Activated T-cell treated with anti-CD3 and anti-CD28 coated beads, Interleukin-2, amount 50 U/mL, for 48 hours (primary cell): ENCODE measurements at regions not wholly inside any gene's neighbourhood (a gene's known extent, or its start where the extent isn't known, plus 50 kb on each side); places are given as distances from the start of the nearest gene placed in this dataset.
"Not testable (repeated sequence)": the region's sequence is repeated elsewhere in the genome, so short reads cannot be mapped to it uniquely, and the experiment has no call there.

ENCODE experiments used
- DNase-seq, 2 experiments: peaks; one replicate each; pipeline ENCODE4 v3.0.0-alpha.2; 2020

DNA sequence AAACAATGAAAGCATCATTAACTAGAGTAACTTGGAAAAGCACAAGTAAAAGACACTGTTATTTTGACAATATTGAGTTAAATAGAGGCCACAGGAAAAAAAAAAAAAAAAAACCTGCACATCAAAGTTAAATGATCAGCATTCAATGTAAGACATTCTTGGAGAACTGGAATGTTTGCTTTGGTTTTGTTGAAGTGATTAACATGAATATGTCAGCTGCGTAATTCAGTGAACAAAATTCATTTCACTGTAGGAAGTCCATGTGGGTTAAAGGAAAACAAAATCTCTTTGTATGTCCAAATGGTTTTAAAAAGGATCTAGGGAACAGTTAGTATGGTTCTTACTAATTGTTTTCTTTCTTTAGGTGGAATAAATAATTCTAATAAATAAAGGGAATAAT lies 252.8 kb upstream of the CNTN6 start:
- no peak for DNase-seq

DNA sequence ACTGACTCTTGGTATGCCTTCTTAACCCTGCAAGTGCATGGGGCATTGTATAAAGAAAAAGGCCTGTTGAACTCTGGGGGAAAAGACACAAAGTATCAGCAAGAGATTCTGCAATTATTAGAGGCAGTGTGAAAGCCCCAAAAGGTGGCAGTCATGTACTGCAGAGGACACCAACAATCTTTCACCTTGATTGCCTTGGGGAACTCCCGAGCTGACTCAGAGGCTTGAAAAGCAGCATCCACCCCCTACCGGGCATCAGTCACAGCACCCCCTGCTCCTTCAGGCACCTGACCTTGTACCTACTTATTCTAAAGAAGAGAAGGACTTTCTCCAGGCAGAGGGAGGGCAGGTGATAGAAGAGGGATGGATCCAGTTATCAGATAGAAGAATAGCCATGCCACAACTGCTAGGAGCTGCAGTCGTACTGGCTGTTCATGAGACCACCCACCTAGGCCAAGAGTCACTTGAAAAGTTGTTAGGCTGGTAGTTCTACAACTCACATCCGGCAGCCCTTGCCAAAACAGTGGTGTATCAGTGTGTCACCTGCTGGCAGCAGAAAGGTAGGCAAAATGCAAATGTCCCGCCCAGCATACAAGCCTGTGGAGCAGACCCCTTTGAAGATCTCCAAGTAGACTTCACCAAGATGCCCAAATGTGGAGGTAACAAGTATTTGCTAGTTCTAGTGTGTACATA lies 241.6 kb upstream of the CNTN6 start:
- DNase-seq, result no peak

DNA sequence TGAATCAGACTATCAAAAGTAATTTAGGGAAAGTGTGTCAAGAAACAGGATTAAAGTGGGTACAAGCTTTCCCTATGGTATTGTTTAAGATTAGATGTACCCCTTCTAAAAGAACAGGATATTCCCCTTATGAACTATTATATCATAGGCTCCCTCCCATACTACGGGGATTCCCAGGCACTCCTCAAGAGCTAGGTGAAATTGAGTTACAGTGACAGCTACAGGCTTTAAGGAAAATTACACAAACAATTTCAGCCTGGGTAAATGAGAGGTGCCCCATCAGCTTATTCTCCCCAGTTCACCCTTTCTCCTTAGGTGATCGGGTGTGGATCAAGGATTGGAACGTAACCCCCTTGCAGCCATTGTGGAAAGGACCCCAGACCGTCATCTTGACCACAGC lies 240.8 kb upstream of the CNTN6 start:
- DNase-seq, result no peak

DNA sequence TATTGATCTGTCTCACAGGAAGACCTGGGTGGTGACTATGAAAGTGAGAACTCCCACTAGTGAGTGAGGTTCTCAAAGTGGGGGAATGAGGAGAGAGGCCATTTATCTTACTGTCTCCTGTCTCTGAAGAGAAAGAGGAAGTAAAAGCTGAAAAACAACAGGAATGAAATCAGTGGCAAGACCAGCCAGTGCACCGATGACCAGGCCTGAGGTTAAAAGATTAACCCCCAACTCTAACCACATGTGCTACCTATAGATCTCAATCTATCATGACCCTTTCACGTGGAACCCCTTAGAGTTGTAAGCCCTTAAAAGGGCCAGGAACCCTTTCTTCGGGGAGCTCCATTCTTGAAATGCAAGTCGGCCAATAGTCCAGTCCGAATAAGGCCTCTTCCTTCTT lies 239.3 kb upstream of the CNTN6 start:
- DNase-seq, result no peak

DNA sequence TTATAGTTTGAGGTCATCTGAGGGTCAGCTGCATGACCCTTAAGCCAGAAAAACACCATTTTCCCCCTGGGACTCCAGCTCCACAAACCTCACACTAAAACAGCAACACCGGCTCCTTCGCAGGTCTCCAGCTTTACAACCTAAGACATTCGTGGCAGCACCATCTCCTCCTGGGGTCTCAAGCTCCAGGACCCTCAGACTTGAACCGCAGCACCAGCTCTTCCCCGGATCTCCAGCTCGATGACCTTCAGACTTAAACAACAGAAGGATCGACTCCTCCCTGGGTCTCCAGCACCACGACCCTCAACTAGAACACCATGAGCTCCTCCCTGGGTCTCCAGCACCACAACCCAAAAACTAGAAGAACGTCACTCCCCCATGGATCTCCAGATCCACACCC lies 233.7 kb upstream of the CNTN6 start:
- no peak for DNase-seq

DNA sequence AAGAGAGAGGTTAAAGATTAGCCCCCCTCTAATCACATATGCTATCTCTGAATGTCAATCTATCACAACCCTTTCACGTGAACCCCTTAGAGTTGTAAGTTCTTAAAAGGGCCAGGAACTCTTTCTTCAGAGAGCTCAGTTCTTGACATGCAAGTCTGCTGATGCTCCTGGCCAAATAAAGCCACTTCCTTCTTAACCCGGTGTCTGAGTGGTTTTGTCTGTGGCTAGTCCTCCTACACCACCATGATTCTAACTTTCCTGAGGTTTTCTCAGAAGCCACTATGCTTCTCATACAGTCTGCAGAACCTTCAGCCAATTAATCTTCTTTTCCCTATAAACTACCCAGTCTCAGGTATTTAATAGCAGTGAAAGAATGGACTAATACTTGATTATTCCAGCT lies 231.1 kb upstream of the CNTN6 start:
- no peak for DNase-seq

DNA sequence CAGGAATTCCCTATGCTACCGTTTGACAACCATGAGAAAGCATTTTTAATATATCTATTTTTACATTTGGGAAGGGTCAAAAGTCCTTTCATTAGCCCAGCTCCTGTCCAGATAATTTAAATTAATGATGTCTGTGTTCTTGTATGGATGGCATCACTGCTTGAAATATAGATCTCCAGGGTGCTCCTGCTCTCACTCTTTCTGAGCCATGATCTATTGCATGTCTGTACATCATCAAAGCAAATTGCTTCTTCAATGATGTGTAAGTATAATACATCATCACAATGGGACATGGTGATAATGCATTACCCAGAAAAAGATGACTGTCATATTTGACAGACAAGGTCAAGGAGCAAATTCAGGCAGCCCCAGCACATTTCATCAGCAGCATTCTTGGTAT lies 223.6 kb upstream of the CNTN6 start:
- DNase-seq, result no peak

DNA sequence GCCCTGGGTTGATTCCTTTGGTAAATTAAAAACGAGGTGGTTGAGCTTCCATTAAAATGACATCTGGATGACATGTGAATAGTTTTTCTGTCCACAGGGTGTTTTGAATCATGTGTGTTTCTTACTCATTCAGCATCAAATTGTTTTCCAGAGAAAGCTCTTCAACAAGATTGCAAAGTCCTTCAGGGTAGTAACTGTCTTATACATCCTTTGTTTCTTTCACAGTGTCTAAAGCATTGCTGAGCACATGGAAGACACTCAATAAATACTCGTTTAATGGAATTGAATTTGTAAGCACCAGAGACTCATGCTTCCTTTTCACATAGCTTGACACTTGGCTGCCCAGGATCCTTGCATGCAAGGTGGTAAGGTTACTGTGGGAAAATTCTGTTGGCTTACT lies 223.1 kb upstream of the CNTN6 start:
- no peak for DNase-seq

DNA sequence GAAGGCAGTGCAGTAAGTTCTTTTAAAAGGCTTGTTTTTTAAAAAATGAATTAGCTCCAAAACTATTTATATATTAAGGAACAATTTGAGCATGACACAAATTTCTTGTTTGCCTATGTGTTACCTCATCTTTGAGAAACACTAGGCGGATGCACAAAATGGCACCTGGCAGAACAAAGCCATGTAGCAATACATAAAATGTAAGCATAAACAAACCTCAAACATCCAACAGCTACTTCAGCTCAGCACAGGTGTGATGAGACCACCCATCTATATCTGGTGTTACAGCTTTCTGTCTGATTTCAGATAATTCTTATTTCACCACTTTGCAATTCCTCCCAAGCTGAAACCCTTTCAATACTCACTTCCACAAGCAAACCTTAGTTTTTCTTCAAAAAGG lies 221.2 kb upstream of the CNTN6 start:
- no peak for DNase-seq

DNA sequence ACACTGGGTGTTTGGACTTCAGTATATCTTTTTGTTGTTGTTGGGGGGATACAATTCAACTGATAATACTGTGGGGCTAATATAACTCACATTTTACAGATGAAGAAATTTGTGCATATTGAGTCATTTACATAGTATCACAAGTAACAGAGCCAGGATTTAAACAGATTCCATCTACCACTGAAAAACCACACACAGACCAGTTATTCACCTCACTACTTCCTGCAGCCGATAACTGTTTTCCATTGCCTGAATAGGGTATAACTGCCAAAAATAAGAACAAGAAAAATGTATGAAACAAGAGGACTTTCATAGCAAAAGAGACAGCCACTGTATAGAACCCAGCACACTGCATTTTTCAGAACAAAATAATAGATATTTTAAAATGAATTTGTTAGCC lies 215.8 kb upstream of the CNTN6 start:
- DNase-seq, result no peak

DNA sequence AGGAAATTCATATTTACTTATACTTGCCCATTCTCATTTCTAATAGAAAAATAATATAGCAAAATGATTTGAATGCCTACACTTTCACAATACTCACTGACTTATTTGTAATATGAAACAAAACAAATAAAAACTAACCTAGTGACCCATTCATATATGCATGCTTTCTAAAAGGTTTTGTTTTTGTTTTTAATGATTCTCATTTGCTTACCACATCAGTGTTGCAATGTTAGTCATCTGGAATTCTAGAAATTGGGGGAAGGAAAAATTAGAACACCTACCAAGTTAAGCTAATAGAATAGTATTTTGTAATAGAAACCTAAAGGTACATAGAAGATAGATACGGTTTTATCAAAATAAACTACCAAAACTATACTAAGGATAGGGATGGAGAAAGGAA lies 214.1 kb upstream of the CNTN6 start:
- DNase-seq, result no peak

DNA sequence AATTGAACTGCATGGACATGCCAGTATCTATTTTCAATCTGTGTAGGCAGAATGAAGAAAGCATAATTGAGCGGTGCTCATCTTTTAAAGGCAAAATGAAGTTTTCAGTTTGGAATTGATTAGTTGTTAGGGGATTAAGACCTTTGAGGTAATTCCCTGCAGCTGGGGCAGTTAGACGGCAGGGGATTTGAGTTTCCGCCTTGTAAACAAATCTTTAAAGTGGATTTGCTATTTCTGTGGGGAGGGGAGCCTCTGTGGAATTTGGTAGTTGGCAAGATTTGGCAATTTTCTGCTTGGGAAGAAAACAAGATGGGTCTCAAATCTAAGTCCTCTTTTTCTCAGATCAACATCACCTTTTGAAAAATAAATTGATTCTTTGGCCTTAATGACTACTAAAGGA lies 212.5 kb upstream of the CNTN6 start:
- no peak for DNase-seq

DNA sequence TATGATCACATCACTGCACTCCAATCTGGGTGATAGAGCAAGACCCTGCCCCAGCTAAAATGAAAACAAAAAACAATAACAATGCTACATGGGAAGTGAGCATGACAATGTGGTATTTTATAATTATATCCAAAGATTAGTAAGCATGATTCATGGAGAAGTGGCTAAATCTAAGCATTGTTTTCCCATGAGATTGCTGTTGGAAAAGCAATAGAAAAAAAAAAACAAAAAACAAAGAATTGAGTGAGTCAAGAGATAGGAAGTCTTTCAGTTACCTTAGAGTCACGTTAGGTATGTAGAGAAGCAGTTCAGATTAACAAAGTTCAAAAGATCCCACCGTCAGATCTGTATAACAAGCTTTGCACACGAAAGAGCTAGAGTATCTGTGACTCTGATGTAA lies 210.3 kb upstream of the CNTN6 start:
- no peak for DNase-seq

DNA sequence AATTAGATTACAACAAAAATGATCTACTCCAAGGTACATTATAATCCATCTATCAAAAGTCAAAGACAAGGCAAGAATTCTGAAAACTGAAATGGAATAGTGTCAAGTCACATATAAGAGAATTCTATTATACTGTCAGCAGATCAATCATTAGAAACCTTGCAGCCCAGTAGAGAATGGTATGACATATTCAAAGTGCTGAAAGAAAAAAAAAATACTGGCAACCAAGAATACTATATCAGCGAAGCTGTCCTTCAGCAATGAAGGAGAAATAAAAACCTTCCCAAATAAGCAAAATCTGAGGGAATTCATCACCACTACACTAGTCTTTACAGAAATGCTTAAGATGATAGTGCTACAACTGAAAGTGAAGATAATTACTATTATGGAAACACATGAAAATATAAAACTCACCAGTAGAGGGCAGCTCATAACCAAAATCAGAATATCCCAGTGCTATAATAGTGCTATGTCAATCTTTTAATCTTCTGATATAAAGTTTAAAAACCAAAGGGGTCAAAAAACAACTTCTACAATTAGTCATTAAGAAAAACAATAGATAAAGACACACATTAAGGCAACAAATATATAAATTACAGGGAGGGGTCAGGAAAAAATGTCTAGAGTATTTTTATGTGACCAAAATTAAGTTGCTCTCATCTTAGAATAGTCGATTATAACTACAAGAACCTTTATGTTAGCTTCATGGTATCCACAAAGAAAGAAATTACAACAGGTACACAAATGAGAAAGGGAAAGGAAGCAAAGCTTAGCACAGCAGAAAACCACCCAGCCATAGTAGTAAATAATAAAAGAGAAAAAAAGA lies 190.7 kb upstream of the CNTN6 start:
- no peak for DNase-seq

DNA sequence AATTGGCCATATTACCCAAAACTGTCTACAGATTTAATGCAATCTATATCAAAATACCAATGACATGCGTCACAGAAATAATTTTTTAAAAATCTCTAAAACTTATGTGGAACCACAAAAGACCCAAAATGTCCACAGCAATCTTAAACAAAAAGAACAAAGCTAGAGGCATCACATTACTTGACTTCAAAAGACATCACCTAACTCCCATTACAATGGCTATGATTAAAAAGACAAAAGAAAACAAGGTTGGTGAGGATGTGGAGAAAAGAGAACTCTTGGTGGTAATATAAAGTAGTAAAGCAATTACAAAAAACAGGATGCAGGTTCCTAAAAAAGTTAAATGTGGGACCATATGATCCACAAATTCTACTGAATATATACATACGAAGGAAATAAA lies 187.6 kb upstream of the CNTN6 start:
- DNase-seq, result no peak

DNA sequence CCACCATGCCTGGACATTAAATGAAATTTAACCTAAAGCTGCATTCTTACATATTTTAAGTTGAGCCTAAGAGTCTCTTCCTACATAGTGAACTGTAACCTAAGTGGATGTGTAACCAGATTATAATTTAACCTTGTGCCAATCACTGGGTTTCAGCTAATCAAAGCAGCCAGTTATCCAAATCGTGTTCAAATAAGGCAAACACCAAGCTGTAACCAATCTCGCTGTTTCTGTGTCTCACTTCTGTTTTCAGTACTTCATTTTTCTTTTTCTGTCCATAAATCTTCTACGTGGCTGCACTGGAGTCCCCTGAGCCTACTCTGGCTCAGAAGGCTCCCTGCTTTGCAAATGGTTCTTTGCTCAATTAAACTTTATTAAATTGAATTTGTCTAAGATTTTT lies 186.1 kb upstream of the CNTN6 start:
- DNase-seq, result no peak

DNA sequence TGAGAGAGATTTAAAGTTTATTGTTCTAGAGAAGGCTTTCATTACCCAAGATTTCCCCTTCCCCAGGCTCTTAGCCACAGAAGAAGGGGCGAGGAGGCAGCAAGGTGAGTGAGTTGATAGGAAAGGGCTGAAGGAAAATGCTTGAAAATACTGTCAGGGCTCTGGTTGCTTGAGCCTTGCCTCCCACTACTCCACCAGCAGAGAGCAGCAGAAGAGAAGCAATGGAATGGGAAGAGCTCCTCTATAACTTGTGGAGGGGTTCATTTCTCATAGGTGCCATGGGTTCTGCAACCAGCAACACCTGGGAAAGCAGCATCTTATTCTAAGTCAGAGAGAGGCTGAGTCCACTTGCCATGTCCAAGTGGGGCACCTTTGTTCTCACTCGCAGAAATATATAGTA lies 184.0 kb upstream of the CNTN6 start:
- no peak for DNase-seq

DNA sequence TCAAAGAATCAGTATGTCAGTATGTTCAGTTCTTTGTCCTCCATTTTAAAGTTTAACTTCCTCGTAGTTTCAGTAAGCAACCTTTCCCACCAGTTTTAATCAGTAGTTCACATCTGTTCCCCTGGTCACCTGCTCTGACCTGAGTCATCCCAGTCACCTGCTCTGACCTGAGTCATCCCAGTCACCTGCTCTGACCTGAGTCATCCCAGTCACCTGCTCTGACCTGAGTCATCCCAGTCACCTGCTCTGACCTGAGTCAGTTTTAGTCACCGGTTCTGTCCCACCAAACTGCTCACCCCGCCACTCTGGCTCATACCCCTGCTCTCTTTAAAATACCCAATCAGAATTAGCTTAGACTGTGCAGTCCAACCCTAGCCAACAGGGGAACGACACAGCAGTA lies 180.1 kb upstream of the CNTN6 start:
- DNase-seq, result not testable (repeated sequence)

DNA sequence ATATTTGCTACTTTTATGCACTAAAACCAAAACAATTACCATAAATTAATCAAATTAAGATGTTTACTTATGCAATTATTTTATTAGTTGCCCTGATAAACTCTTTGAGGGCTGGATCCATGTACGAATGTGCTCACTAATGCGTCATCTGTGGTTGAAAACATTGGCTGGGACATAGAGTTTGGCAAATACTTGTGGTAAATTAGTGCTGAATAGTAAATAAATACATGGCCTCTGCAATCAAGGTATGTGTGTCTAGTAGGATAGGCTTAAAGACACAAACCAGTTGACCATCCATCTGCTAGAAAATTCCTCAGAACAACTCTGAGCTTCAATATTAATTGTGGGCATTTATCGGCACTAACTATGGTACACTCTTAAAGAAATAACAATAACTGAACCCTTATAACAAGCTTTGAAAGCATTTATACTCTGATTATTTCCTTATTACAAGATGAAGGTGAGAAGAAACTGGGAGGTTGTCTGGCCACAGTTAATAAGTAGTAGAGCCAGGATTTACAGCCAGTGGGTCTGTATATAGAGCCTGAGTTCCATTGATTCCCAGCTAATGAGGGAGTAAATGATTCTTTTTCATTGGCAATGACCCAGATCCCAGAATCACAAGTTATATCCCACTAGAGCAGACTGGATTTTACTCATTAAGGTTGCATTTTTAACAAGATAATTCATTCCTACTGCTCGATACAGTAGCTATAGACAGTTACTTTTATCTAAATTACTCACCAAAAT lies 169.5 kb upstream of the CNTN6 start:
- DNase-seq, result no peak

DNA sequence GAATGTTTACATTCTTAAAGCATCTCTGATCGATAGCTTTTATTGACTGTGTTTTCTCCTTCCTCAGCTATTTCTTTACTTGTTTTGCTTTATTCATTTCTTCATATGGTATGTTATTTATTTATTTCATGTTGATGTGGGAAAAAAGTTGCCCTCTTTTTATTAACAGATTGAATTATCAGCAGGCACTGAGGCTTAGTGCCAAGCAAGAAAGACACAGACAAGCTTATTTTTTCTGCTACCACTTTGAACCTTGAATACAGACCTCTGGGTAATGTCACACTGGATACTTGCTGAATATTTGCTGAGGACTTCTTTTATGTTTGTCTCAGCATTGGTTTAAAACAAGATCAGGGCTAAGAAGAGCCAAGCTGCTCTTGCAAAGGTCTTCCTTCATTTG lies 162.0 kb upstream of the CNTN6 start:
- DNase-seq, result no peak

DNA sequence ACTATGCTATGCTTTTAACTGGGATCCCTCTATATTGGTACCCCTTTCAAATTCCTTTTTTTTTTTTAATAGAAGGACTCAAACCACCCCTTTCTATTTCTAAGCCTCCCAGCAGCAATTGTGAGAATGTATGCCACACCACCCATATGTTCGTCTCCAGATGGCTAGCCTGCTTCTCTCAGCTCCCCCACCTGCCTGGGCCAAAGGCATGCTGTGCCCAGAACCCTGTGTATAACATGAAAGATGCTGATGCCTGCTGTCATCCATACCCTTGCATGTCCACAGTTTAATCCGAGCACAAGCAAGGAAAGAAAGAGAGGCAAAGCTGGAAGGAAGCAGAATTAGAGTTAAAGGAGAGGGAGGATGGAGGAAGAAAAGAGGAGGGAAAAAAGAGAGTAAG lies 159.5 kb upstream of the CNTN6 start:
- no peak for DNase-seq

DNA sequence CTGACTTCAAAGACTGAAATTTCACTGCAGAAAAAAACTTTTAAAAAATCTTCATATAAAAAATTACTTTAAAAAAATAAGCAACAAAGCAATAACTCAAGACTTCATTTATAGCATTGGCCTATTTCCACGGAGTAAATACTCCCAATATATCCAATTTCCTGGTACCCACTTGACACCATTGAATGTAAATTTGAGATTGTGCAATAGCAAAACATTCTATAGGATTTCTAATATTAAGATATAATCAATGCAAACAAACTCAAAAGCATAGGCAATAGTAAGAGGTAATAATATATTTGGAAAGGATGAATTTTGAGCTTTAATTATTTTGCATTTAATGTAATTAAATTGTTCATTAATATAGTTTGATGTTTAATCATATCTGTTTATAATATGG lies 148.0 kb upstream of the CNTN6 start:
- no peak for DNase-seq

DNA sequence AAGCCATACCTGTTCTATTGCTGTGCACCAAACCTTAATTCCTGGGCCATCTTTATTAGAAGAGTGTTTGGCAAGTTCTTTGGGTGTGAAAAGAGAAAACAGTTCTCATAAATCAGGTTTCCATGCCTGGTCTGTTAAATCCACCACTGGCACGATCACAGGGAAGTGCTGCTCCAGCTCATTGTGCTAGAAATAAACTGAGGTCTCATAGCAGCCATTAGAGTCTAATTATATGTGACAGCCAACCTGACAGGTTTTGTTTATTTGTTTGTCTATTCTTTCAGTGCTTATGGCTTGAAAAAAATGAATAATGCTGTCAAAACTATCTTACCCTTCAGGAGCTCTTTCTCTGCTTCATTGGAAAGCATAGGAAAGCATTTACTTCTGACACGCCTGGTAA lies 147.1 kb upstream of the CNTN6 start:
- no peak for DNase-seq

DNA sequence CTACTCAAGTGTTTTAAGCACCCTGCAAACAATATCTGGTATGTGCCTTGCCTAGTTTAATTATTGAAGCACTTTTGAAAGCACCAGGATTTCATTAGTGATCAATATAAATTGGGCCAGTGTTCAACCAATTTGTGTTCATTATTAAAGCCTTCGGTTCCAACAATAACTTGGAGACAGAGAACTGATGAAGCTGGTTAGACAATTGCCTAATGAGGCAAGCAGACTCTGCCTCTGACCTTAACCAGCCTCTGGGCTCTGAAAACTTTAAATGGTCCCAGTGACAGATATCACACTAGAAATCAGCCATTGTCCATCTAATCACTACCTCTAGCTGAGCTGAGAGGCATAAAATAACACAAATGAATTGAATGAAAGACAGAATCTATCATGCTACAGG lies 139.9 kb upstream of the CNTN6 start:
- DNase-seq, result no peak
